Endothelial cell of umbilical vein (primary cell): ENCODE measurements at regions not wholly inside any gene's neighbourhood (a gene's known extent, or its start where the extent isn't known, plus 50 kb on each side); places are given as distances from the start of the nearest gene placed in this dataset.

Source experiments
- BruUV-seq: library from RNA; stranded (reverse); fragments of 400-500 nt; replicated peaks from 2 replicates; lab custom pipeline; 2021; lab: Mats Ljungman, UMichigan
- CTCF ChIA-PET: fragments of 300-600, 350-600 bp; sonication (Branson Sonifier 250); formaldehyde crosslinking; loops from one replicate; lab custom pipeline; 2021; ENCODE audit warnings: antibody characterized with exemption, inconsistent platforms; lab: Charles Lee
- POLR2A ChIA-PET: fragments of 300-600, 350-600 bp; sonication (Branson Sonifier 250); formaldehyde crosslinking; loops from one replicate; lab custom pipeline; 2021; ENCODE audit warnings: antibody characterized with exemption, inconsistent platforms; lab: Charles Lee
- DNase-seq: peaks from one replicate; pipeline ENCODE4 v3.0.0-alpha.2; 2011; ENCODE audit warnings: low read depth, low spot score
- FAIRE-seq: peaks from 2 replicates; lab custom pipeline; 2011; peaks lifted over from hg19 to GRCh38; lab: Jason Lieb, UNC
- H2AFZ ChIP-seq: 2 replicates; pipeline ENCODE4 v1.6.0; 2012; ENCODE audit warnings: low read depth, low read length, control low read depth, inconsistent platforms
- H3K27ac ChIP-seq: 2 replicates; pipeline ENCODE4 v1.5.1; 2011; ENCODE audit warnings: low read depth, mild to moderate bottlenecking, control low read depth, low read length, moderate library complexity; ENCODE audit not compliant: insufficient read depth
- H3K27me3 ChIP-seq, 2 experiments: 2 replicates each; pipeline versions ENCODE4 v1.6.0 to v1.6.1; 2011; ENCODE audit warnings: low read length in 2 of 2, mixed read lengths in 1 of 2; ENCODE audit not compliant: control insufficient read depth in 2 of 2, insufficient read depth in 2 of 2
- H3K36me3 ChIP-seq, 2 experiments: 2 replicates in 1 of 2; 3 replicates in 1 of 2; pipeline ENCODE4 v1.5.1; 2011; ENCODE audit warnings: low read length in 2 of 2, mild to moderate bottlenecking in 1 of 2, moderate library complexity in 1 of 2; ENCODE audit not compliant: control insufficient read depth in 2 of 2, insufficient read depth in 2 of 2; ENCODE audit errors: extremely low read depth in 1 of 2
- H3K4me1 ChIP-seq: 3 replicates; pipeline ENCODE4 v1.5.1; 2011; ENCODE audit warnings: mild to moderate bottlenecking, low read length; ENCODE audit not compliant: control insufficient read depth, insufficient read depth; ENCODE audit errors: extremely low read depth
- H3K4me2 ChIP-seq: 2 replicates; pipeline ENCODE4 v1.6.1; 2011; ENCODE audit warnings: low read length, control low read depth, mixed read lengths; ENCODE audit not compliant: insufficient read depth
- H3K4me3 ChIP-seq, 3 experiments: fragments of 200-600 bp in 1 of 3; sonication (generic), shearing (Covaris generic) in 1 of 3; replicated peaks in 1 of 3; 2 replicates each; pipeline ENCODE4 v1.5.1; 2011 to 2016; ENCODE audit warnings: control low read depth in 3 of 3, low read length in 3 of 3, mild to moderate bottlenecking in 2 of 3, inconsistent platforms in 1 of 3, low read depth in 1 of 3, moderate library complexity in 1 of 3; ENCODE audit not compliant: insufficient read depth in 1 of 3
- H3K79me2 ChIP-seq: 2 replicates; pipeline ENCODE4 v1.6.0; 2012; ENCODE audit warnings: low read length, inconsistent platforms; ENCODE audit not compliant: control insufficient read depth, insufficient read depth
- H3K9ac ChIP-seq: replicated peaks from 2 replicates; pipeline ENCODE3; 2011; ENCODE audit warnings: low read length, control low read depth; ENCODE audit not compliant: insufficient read depth; ENCODE audit errors: extremely low read depth
- H3K9me1 ChIP-seq: replicated peaks from 3 replicates; pipeline ENCODE4 v1.6.0; 2011; ENCODE audit warnings: mild to moderate bottlenecking, low read length; ENCODE audit not compliant: control insufficient read depth, insufficient read depth; ENCODE audit errors: extremely low read depth
- H3K9me3 ChIP-seq: replicated peaks from 2 replicates; pipeline ENCODE4 v1.5.1; 2012; ENCODE audit warnings: low read length, inconsistent platforms; ENCODE audit not compliant: control insufficient read depth, insufficient read depth
- H4K20me1 ChIP-seq: replicated peaks from 2 replicates; pipeline ENCODE3; 2011; ENCODE audit warnings: mild to moderate bottlenecking, low read length; ENCODE audit not compliant: control insufficient read depth, insufficient read depth; ENCODE audit errors: extremely low read depth
- CTCF ChIP-seq, 2 donors: IDR thresholded peaks; 1 replicate in 1 of 2; 2 replicates in 1 of 2; pipeline ENCODE4 v1.5.1; 2011; ENCODE audit warnings: low read length in 2 of 2, mild to moderate bottlenecking in 2 of 2, moderate library complexity in 2 of 2, control low read depth in 1 of 2, inconsistent platforms in 1 of 2, low read depth in 1 of 2; ENCODE audit not compliant: insufficient read depth in 1 of 2; ENCODE audit errors: extremely low read depth in 1 of 2
- EZH2 ChIP-seq: IDR thresholded peaks from 2 replicates; pipeline ENCODE4 v1.6.1; 2012; ENCODE audit warnings: borderline replicate concordance, low read depth, mild to moderate bottlenecking, moderate library complexity, low read length, inconsistent platforms; ENCODE audit not compliant: severe bottlenecking
- FOS ChIP-seq: IDR thresholded peaks from 2 replicates; pipeline ENCODE4 v1.6.1; 2011; ENCODE audit warnings: mild to moderate bottlenecking, low read length, moderate library complexity, borderline replicate concordance; ENCODE audit not compliant: insufficient read depth
- GATA2 ChIP-seq: IDR thresholded peaks from 2 replicates; pipeline ENCODE4 v1.7.0; 2011; ENCODE audit warnings: low read depth, mild to moderate bottlenecking, moderate library complexity, mixed read lengths, low read length; ENCODE audit not compliant: insufficient read length, insufficient read depth
- JUN ChIP-seq: IDR thresholded peaks from 2 replicates; pipeline ENCODE4 v1.6.1; 2011; ENCODE audit warnings: borderline replicate concordance, low read depth; ENCODE audit not compliant: insufficient read length, insufficient read depth
- MAX ChIP-seq: IDR thresholded peaks from 2 replicates; pipeline ENCODE4 v1.6.1; 2011; ENCODE audit not compliant: insufficient read depth, insufficient read length
- MYC ChIP-seq: IDR thresholded peaks from one replicate; pipeline ENCODE4 v1.6.1; 2011; ENCODE audit warnings: mild to moderate bottlenecking, low read depth, low read length
- POLR2A ChIP-seq: IDR thresholded peaks from 2 replicates; pipeline ENCODE4 v1.6.1; 2012; ENCODE audit warnings: low read depth, mild to moderate bottlenecking, control low read depth, low read length
- POLR2AphosphoS5 ChIP-seq: IDR thresholded peaks from 2 replicates; pipeline ENCODE4 v1.6.1; 2012; ENCODE audit warnings: low read depth, mild to moderate bottlenecking, control low read depth, low read length, moderate library complexity; ENCODE audit not compliant: insufficient read depth
- dilution Hi-C: fragments of 300-500 bp; cut with MboI; formaldehyde crosslinking; loops from one replicate; pipeline ENCODE4 v1.15.0; 2019; ENCODE audit warnings: low sequenced_read_pairs; ENCODE audit not compliant: extremely low pct_ligation_motif_present
- intact Hi-C: fragments of 100-400 bp; cut with micrococcal nuclease; formaldehyde crosslinking; loops from one replicate; pipeline ENCODE4 v1.10.0; 2022

GRCh38 chr21:41581592-41582228 lies 73.8 kb upstream of the TMPRSS2 start:
- BruUV-seq, result no TSS peak
- Histone ChIP-seq H3K4me2 (no peak overlapping the region), H3K36me3 (no peaks in the 10 kb centered on the region), H3K9ac (no peak overlapping the region), H3K4me3 (no peak overlapping the region), H3K27ac (no peak overlapping the region), H3K79me2 (no peaks in the 10 kb centered on the region), H3K27me3 (no peaks in the 10 kb centered on the region), H3K9me1 (no peaks in the 10 kb centered on the region), H3K9me3 (no peaks in the 10 kb centered on the region), H4K20me1 (no peaks in the 10 kb centered on the region), H2AFZ (no peak overlapping the region), H3K4me1 (no peaks in the 10 kb centered on the region)
- ChIA-PET POLR2A (no interaction called here), CTCF (no interaction called here)
- dilution Hi-C loops, result no loop called here
- FAIRE-seq (no peak), DNase-seq (no peak)
- intact Hi-C loops, result no loop called here
- TF ChIP-seq MAX (no peak), POLR2AphosphoS5 (no peak), GATA2 (no peak), EZH2 (no peak), FOS (no peak), CTCF (IDR thresholded peaks at IDR 0.05; ENCODE audit: extremely low read depth in 1 of 2, insufficient read depth in 1 of 2, low read depth in 1 of 2, low read length in 2 of 2) (no peak), JUN (no peak), MYC (no peak), POLR2A (no peak)
